ENCODE measurements at regions not wholly inside any gene's neighbourhood (a gene's known extent, or its start where the extent isn't known, plus 50 kb on each side); places are given as distances from the start of the nearest gene placed in this dataset.

- Histone ChIP-seq H3K4me3 (ENCODE audit: low read depth in 2 of 2, low read length in 1 of 2) (no peak overlapping the region), H3K9me3 (no peaks in the 10 kb centered on the region), H3K27me3 (ENCODE audit: insufficient read depth) (no peaks in the 10 kb centered on the region), H4K20me1 (ENCODE audit: insufficient read depth) (no peaks in the 10 kb centered on the region), H3K4me2 (no peak overlapping the region), H3K79me2 (ENCODE audit: insufficient read depth) (no peaks in the 10 kb centered on the region), H3K4me1 (ENCODE audit: control insufficient read depth in 1 of 2, insufficient read depth in 2 of 2, low read depth in 1 of 2, low read length in 1 of 2) (no peaks in the 10 kb centered on the region; a peak in 1 of 4 replicates), H3K36me3 (replicated peaks in 1 of 2; ENCODE audit: control insufficient read depth in 1 of 2, insufficient read depth in 2 of 2, low read length in 1 of 2) (no peaks in the 10 kb centered on the region), H3K9ac (no peak overlapping the region), H2AFZ (ENCODE audit: low read depth) (no peak overlapping the region; the same call in 1 of the 2 replicates), H3F3A (replicated peaks; ENCODE audit: insufficient read depth) (no peaks in the 10 kb centered on the region), H3K27ac (ENCODE audit: low read depth in 2 of 2, low read length in 1 of 2) (no peak overlapping the region), H3K9me2 (no peaks in the 10 kb centered on the region)
- WGBS (ENCODE audit: low lambda C conversion rate) = 58% methylated on average over 8 of the region's 8 CpGs
- ChIA-PET POLR2A (interaction anchor here (0.5 kb wide), 1 partner anchor 20 kb away, joined by 4 read pairs; no protein-coding TSS in a partner anchor), CTCF (interaction anchor here (0.9 to 1.9 kb wide), 4 partner anchors 11 to 107 kb away, joined by 3 to 10 read pairs (median 4); no protein-coding TSS in a partner anchor)
- DNase-seq = no peak
- TF ChIP-seq, protein P1, sequence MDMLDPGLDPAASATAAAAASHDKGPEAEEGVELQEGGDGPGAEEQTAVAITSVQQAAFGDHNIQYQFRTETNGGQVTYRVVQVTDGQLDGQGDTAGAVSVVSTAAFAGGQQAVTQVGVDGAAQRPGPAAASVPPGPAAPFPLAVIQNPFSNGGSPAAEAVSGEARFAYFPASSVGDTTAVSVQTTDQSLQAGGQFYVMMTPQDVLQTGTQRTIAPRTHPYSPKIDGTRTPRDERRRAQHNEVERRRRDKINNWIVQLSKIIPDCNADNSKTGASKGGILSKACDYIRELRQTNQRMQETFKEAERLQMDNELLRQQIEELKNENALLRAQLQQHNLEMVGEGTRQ (IDR thresholded peaks at IDR 0.05; ENCODE audit: borderline replicate concordance, low read depth, low read length) = no peak
- no peak for TF ChIP-seq ELF1 (IDR thresholded peaks at IDR 0.05)
- TF ChIP-seq, protein P2, sequence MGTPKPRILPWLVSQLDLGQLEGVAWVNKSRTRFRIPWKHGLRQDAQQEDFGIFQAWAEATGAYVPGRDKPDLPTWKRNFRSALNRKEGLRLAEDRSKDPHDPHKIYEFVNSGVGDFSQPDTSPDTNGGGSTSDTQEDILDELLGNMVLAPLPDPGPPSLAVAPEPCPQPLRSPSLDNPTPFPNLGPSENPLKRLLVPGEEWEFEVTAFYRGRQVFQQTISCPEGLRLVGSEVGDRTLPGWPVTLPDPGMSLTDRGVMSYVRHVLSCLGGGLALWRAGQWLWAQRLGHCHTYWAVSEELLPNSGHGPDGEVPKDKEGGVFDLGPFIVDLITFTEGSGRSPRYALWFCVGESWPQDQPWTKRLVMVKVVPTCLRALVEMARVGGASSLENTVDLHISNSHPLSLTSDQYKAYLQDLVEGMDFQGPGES (IDR thresholded peaks at IDR 0.05; ENCODE audit: low read depth, low read length) = no peak
- no peak for TF ChIP-seq NRF1 (IDR thresholded peaks at IDR 0.05; ENCODE audit: low read depth, low read length)
- no peak for TF ChIP-seq GABPA (IDR thresholded peaks at IDR 0.05; ENCODE audit: low read depth)
- TF ChIP-seq YY1 (IDR thresholded peaks at IDR 0.05; ENCODE audit: low read depth) = no peak
- no peak for TF ChIP-seq FOSL2 (IDR thresholded peaks at IDR 0.05; ENCODE audit: borderline replicate concordance, low read depth)
- TF ChIP-seq RFX5 (IDR thresholded peaks at IDR 0.05; ENCODE audit: low read length) = no peak
- no peak for TF ChIP-seq PBX3 (IDR thresholded peaks at IDR 0.05)
- TF ChIP-seq, protein P3, sequence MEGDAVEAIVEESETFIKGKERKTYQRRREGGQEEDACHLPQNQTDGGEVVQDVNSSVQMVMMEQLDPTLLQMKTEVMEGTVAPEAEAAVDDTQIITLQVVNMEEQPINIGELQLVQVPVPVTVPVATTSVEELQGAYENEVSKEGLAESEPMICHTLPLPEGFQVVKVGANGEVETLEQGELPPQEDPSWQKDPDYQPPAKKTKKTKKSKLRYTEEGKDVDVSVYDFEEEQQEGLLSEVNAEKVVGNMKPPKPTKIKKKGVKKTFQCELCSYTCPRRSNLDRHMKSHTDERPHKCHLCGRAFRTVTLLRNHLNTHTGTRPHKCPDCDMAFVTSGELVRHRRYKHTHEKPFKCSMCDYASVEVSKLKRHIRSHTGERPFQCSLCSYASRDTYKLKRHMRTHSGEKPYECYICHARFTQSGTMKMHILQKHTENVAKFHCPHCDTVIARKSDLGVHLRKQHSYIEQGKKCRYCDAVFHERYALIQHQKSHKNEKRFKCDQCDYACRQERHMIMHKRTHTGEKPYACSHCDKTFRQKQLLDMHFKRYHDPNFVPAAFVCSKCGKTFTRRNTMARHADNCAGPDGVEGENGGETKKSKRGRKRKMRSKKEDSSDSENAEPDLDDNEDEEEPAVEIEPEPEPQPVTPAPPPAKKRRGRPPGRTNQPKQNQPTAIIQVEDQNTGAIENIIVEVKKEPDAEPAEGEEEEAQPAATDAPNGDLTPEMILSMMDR (IDR thresholded peaks at IDR 0.05) = no peak
- TF ChIP-seq POLR2AphosphoS5 (IDR thresholded peaks at IDR 0.05; ENCODE audit: low read depth, low read length) = no peak
- TF ChIP-seq RAD21 (IDR thresholded peaks at IDR 0.05; ENCODE audit: low read length) = no peak
Measured at GRCh38 chr1:214136324-214136919, 144.5 kb upstream of the SMYD2 start.

DNA sequence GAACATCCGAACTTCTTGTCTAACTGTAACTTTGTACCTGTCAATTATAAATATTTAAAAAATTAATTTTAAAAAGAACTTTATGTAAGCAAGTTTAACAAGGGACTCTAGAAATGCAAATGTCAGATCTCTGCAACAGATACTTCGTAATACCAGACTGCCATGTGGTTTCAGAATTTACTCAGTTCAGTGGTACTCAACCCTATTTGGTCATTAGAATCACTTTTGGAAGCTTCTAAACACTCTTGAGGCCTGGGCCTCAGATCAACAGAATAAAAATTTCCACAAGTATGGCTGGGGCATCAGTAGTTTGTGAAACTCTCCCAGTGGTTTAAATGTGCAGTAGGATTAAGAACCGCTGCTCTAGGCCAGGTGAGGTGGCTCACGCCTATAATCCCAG, 139.5 kb upstream of the SMYD2 start:
- H3F3A ChIP-seq (replicated peaks; ENCODE audit: insufficient read depth) = no peaks in the 10 kb centered on the region
- no peaks in the 10 kb centered on the region for H4K20me1 ChIP-seq (ENCODE audit: insufficient read depth)
- WGBS (ENCODE audit: low lambda C conversion rate) = 45% methylated on average over 4 of the region's 4 CpGs
- no peaks in the 10 kb centered on the region for H3K27me3 ChIP-seq (ENCODE audit: insufficient read depth)
- no peak for DNase-seq
- no peaks in the 10 kb centered on the region for H3K79me2 ChIP-seq (ENCODE audit: insufficient read depth)
- H3K9me3 ChIP-seq = no peaks in the 10 kb centered on the region
- H3K27ac ChIP-seq (ENCODE audit: low read depth in 2 of 2, low read length in 1 of 2) = no peak overlapping the region
- peaks cover 0 to 10% of the 10 kb centered on the region in 2 experiments; a peak in 2 of 4 replicates for H3K4me1 ChIP-seq (ENCODE audit: control insufficient read depth in 1 of 2, insufficient read depth in 2 of 2, low read depth in 1 of 2, low read length in 1 of 2)
- ChIA-PET POLR2A (no interaction called here), CTCF (interaction anchor here (0.6 to 1.0 kb wide), 2 partner anchors 16 to 183 kb away, joined by 3 read pairs; no protein-coding TSS in a partner anchor)
- no peak overlapping the region for H3K4me3 ChIP-seq (ENCODE audit: low read depth in 2 of 2, low read length in 1 of 2)
- H2AFZ ChIP-seq (ENCODE audit: low read depth) = no peak overlapping the region
- no peaks in the 10 kb centered on the region for H3K36me3 ChIP-seq (replicated peaks in 1 of 2; ENCODE audit: control insufficient read depth in 1 of 2, insufficient read depth in 2 of 2, low read length in 1 of 2)
- no peaks in the 10 kb centered on the region for H3K9me2 ChIP-seq
- no peak overlapping the region for H3K4me2 ChIP-seq
- H3K9ac ChIP-seq = no peak overlapping the region
- TF ChIP-seq, protein P4, sequence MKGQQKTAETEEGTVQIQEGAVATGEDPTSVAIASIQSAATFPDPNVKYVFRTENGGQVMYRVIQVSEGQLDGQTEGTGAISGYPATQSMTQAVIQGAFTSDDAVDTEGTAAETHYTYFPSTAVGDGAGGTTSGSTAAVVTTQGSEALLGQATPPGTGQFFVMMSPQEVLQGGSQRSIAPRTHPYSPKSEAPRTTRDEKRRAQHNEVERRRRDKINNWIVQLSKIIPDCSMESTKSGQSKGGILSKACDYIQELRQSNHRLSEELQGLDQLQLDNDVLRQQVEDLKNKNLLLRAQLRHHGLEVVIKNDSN (IDR thresholded peaks at IDR 0.05; ENCODE audit: borderline replicate concordance, low read depth) = no peak
- TF ChIP-seq FOSL2 (IDR thresholded peaks at IDR 0.05; ENCODE audit: borderline replicate concordance, low read depth) (no peak), FOXJ3 (CRISPR knock-in tag; IDR thresholded peaks at IDR 0.05) (no peak), NRF1 (IDR thresholded peaks at IDR 0.05; ENCODE audit: low read depth, low read length) (no peak), YY1 (IDR thresholded peaks at IDR 0.05; ENCODE audit: low read depth) (no peak), JUND (IDR thresholded peaks at IDR 0.05) (no peak), TCF12 (IDR thresholded peaks at IDR 0.05) (no peak), EZH2phosphoT487 (IDR thresholded peaks at IDR 0.05; ENCODE audit: borderline replicate concordance, low read depth) (no peak), RXRA (IDR thresholded peaks at IDR 0.05; ENCODE audit: borderline replicate concordance, low read depth) (no peak), RFX5 (IDR thresholded peaks at IDR 0.05; ENCODE audit: low read length) (no peak), SIN3A (IDR thresholded peaks at IDR 0.05; ENCODE audit: borderline replicate concordance, low read depth, low read length) (no peak), POLR2AphosphoS5 (IDR thresholded peaks at IDR 0.05; ENCODE audit: low read depth, low read length) (no peak), FOXM1 (IDR thresholded peaks at IDR 0.05; ENCODE audit: low read depth) (no peak)
- TF ChIP-seq, protein P5, sequence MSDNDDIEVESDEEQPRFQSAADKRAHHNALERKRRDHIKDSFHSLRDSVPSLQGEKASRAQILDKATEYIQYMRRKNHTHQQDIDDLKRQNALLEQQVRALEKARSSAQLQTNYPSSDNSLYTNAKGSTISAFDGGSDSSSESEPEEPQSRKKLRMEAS (IDR thresholded peaks at IDR 0.05; ENCODE audit: low read depth) = no peak
